ENCODE measurements at regions not wholly inside any gene's neighbourhood (a gene's known extent, or its start where the extent isn't known, plus 50 kb on each side); places are given as distances from the start of the nearest gene placed in this dataset.

GRCh38 chr2:12081481-12082210 lies 335.2 kb downstream of the LPIN1 start:
- H3K36me3 ChIP-seq (ENCODE audit: insufficient read depth, low read length) = no peaks in the 10 kb centered on the region
- H3K27ac ChIP-seq (ENCODE audit: low read length) = no peak overlapping the region
- H3K79me2 ChIP-seq (ENCODE audit: insufficient read depth, low read length) = no peaks in the 10 kb centered on the region
- H3K4me2 ChIP-seq (ENCODE audit: insufficient read depth, low read length) = no peak overlapping the region
- H3K9ac ChIP-seq (ENCODE audit: low read depth, low read length) = no peak overlapping the region
- no peak overlapping the region for H3K4me3 ChIP-seq (ENCODE audit: low read depth in 1 of 2, low read length in 2 of 2)
- ATAC-seq (ENCODE audit: insufficient read depth, low read depth) = no peak
- H3K4me1 ChIP-seq (ENCODE audit: insufficient read depth, low read length) = no peaks in the 10 kb centered on the region
- H3K9me3 ChIP-seq (ENCODE audit: insufficient read depth, low read length, severe bottlenecking) = no peaks in the 10 kb centered on the region
- no peak overlapping the region for H2AFZ ChIP-seq (ENCODE audit: low read depth, low read length)
- no peak for TF ChIP-seq EZH2 (IDR thresholded peaks at IDR 0.05; ENCODE audit: borderline replicate concordance, low read depth, low read length, severe bottlenecking)
- no peak for TF ChIP-seq CTCF (IDR thresholded peaks at IDR 0.05; ENCODE audit: borderline replicate concordance, extremely low read depth, low read length, poor library complexity, severe bottlenecking)
- DNase-seq = no peak
- H4K20me1 ChIP-seq (ENCODE audit: insufficient read depth, low read length) = no peaks in the 10 kb centered on the region
- no peaks in the 10 kb centered on the region for H3K27me3 ChIP-seq (ENCODE audit: insufficient read depth, low read length, poor library complexity)

DNA sequence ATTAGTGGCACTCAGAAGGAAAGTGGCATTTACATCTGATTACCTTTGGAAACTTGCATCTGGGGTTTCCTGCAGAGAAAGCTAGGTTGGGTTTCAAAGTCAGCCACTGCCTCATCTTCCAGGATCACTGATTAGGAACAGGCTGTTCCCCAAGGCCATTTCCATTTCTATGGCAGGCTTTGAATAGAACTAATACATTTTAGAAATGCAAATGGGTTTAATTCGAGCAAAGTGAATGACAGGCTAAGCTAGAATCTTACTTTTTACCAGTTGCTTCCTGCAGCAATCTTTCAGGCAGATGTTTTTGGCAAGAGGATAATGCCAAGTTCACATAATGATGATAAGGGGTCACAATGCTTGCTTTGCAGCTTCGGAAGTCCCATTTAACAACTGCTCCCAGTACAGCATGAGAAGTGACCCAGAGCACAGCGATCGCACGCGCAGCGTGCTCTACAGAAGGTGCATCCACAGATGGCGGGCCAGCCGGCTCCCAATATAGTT lies 336.7 kb downstream of the LPIN1 start:
- Histone ChIP-seq H2AFZ (ENCODE audit: low read depth, low read length) (no peak overlapping the region), H3K9ac (ENCODE audit: low read depth, low read length) (no peak overlapping the region), H3K4me1 (ENCODE audit: insufficient read depth, low read length) (no peaks in the 10 kb centered on the region), H3K9me3 (ENCODE audit: insufficient read depth, low read length, severe bottlenecking) (no peaks in the 10 kb centered on the region), H3K27ac (ENCODE audit: low read length) (no peak overlapping the region), H3K27me3 (ENCODE audit: insufficient read depth, low read length, poor library complexity) (no peaks in the 10 kb centered on the region), H4K20me1 (ENCODE audit: insufficient read depth, low read length) (no peaks in the 10 kb centered on the region), H3K4me2 (ENCODE audit: insufficient read depth, low read length) (no peak overlapping the region), H3K36me3 (ENCODE audit: insufficient read depth, low read length) (no peaks in the 10 kb centered on the region), H3K4me3 (ENCODE audit: low read depth in 1 of 2, low read length in 2 of 2) (no peak overlapping the region), H3K79me2 (ENCODE audit: insufficient read depth, low read length) (no peaks in the 10 kb centered on the region)
- no peak for ATAC-seq (ENCODE audit: insufficient read depth, low read depth)
- TF ChIP-seq CTCF (IDR thresholded peaks at IDR 0.05; ENCODE audit: borderline replicate concordance, extremely low read depth, low read length, poor library complexity, severe bottlenecking) = no peak
- no peak for TF ChIP-seq EZH2 (IDR thresholded peaks at IDR 0.05; ENCODE audit: borderline replicate concordance, low read depth, low read length, severe bottlenecking)
- no peak for DNase-seq

DNA sequence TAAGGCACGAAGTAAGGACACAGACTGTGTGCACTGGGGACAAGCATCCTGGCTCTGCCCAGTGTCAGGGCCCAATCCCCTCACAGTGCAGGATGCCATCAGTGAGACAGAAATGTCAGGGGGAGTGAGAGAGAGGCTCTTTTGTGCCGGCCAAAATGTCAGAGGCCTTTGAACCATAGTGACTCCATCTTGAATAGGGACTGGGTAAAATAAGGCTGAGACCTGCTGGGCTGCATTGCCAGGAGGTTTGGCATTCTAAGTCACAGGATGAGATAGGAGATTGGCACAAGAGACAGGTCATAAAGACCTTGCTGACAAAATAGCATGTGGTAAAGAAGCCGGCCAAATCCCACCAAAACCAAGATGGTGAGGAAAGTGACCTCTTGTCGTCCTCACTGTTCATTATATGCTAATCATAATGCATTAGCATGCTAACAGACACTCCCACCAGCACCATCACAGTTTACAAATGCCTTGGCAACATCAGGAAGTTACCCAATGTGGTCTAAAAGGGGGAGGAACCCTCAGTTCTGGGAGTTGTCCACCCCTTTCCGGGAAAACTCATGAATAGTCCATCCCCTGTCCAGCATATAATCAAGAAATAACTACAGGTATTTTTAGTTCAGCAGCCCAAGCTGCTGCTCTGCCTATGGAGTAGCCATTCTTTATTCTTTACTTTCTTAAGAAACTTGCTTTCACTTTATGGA lies 337.4 kb downstream of the LPIN1 start:
- no peak for DNase-seq
- Histone ChIP-seq H3K27me3 (ENCODE audit: insufficient read depth, low read length, poor library complexity) (no peaks in the 10 kb centered on the region), H3K27ac (ENCODE audit: low read length) (no peak overlapping the region), H3K4me2 (ENCODE audit: insufficient read depth, low read length) (no peak overlapping the region), H4K20me1 (ENCODE audit: insufficient read depth, low read length) (no peaks in the 10 kb centered on the region), H3K9ac (ENCODE audit: low read depth, low read length) (no peak overlapping the region), H3K36me3 (ENCODE audit: insufficient read depth, low read length) (no peaks in the 10 kb centered on the region), H3K4me3 (ENCODE audit: low read depth in 1 of 2, low read length in 2 of 2) (no peak overlapping the region), H3K79me2 (ENCODE audit: insufficient read depth, low read length) (no peaks in the 10 kb centered on the region), H3K4me1 (ENCODE audit: insufficient read depth, low read length) (no peaks in the 10 kb centered on the region), H2AFZ (ENCODE audit: low read depth, low read length) (no peak overlapping the region), H3K9me3 (ENCODE audit: insufficient read depth, low read length, severe bottlenecking) (no peaks in the 10 kb centered on the region)
- ATAC-seq (ENCODE audit: insufficient read depth, low read depth) = no peak
- TF ChIP-seq EZH2 (IDR thresholded peaks at IDR 0.05; ENCODE audit: borderline replicate concordance, low read depth, low read length, severe bottlenecking) (no peak), CTCF (IDR thresholded peaks at IDR 0.05; ENCODE audit: borderline replicate concordance, extremely low read depth, low read length, poor library complexity, severe bottlenecking) (no peak)
